ENCODE measurements at regions not wholly inside any gene's neighbourhood (a gene's known extent, or its start where the extent isn't known, plus 50 kb on each side); places are given as distances from the start of the nearest gene placed in this dataset.

DNA sequence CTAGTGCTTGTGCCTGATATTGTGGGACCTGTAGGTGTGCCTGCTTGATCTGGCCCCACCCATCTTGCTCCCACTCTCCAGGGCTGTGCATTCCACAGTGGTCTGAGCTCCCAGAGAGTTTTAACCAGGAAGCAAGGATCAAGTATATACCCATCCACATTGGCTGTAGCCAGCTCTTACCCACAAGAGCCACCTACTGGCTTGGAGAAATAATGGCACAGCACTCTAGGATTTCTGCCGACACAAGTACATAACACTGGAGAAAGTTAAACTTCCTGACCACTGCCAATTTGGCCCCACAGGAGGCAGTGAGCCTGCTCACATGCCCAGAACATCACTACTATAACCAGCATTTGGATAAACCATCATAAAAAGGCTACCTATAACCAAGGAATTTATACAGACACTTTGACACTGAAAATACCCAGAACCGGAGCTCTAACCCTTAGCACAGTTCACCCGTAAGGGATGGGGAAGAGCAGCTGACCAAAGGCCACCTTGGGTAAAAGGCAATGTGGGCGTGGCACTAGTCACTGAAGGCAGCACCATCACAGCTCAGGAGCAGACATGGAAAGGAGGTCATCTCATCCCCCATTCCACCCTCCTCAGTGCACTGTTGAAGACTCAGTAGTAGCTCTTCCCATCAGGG, 440.4 kb downstream of the BTBD3 start:
- TF ChIP-seq, protein P1, sequence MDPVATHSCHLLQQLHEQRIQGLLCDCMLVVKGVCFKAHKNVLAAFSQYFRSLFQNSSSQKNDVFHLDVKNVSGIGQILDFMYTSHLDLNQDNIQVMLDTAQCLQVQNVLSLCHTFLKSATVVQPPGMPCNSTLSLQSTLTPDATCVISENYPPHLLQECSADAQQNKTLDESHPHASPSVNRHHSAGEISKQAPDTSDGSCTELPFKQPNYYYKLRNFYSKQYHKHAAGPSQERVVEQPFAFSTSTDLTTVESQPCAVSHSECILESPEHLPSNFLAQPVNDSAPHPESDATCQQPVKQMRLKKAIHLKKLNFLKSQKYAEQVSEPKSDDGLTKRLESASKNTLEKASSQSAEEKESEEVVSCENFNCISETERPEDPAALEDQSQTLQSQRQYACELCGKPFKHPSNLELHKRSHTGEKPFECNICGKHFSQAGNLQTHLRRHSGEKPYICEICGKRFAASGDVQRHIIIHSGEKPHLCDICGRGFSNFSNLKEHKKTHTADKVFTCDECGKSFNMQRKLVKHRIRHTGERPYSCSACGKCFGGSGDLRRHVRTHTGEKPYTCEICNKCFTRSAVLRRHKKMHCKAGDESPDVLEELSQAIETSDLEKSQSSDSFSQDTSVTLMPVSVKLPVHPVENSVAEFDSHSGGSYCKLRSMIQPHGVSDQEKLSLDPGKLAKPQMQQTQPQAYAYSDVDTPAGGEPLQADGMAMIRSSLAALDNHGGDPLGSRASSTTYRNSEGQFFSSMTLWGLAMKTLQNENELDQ (CRISPR knock-in tag; IDR thresholded peaks at IDR 0.05; ENCODE audit: borderline replicate concordance), result no peak
- TF ChIP-seq, protein P2, sequence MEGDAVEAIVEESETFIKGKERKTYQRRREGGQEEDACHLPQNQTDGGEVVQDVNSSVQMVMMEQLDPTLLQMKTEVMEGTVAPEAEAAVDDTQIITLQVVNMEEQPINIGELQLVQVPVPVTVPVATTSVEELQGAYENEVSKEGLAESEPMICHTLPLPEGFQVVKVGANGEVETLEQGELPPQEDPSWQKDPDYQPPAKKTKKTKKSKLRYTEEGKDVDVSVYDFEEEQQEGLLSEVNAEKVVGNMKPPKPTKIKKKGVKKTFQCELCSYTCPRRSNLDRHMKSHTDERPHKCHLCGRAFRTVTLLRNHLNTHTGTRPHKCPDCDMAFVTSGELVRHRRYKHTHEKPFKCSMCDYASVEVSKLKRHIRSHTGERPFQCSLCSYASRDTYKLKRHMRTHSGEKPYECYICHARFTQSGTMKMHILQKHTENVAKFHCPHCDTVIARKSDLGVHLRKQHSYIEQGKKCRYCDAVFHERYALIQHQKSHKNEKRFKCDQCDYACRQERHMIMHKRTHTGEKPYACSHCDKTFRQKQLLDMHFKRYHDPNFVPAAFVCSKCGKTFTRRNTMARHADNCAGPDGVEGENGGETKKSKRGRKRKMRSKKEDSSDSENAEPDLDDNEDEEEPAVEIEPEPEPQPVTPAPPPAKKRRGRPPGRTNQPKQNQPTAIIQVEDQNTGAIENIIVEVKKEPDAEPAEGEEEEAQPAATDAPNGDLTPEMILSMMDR (IDR thresholded peaks at IDR 0.05 in 2 of 3, conservative IDR thresholded peaks at IDR 0.05 in 1 of 3; ENCODE audit: insufficient read depth in 2 of 3, low read depth in 1 of 3, low read length in 3 of 3), result no peak
- TF ChIP-seq, protein P3, sequence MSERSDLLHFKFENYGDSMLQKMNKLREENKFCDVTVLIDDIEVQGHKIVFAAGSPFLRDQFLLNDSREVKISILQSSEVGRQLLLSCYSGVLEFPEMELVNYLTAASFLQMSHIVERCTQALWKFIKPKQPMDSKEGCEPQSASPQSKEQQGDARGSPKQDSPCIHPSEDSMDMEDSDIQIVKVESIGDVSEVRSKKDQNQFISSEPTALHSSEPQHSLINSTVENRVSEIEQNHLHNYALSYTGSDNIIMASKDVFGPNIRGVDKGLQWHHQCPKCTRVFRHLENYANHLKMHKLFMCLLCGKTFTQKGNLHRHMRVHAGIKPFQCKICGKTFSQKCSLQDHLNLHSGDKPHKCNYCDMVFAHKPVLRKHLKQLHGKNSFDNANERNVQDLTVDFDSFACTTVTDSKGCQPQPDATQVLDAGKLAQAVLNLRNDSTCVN (CRISPR knock-in tag; IDR thresholded peaks at IDR 0.05), result no peak
- TF ChIP-seq ELF4 (CRISPR knock-in tag; IDR thresholded peaks at IDR 0.05) (no peak), HOXB6 (CRISPR knock-in tag; IDR thresholded peaks at IDR 0.05; ENCODE audit: borderline replicate concordance) (no peak), POLR2AphosphoS5 (IDR thresholded peaks at IDR 0.05; ENCODE audit: control insufficient read depth, insufficient read depth, low read depth, low read length) (no peak)
- TF ChIP-seq, protein P4, sequence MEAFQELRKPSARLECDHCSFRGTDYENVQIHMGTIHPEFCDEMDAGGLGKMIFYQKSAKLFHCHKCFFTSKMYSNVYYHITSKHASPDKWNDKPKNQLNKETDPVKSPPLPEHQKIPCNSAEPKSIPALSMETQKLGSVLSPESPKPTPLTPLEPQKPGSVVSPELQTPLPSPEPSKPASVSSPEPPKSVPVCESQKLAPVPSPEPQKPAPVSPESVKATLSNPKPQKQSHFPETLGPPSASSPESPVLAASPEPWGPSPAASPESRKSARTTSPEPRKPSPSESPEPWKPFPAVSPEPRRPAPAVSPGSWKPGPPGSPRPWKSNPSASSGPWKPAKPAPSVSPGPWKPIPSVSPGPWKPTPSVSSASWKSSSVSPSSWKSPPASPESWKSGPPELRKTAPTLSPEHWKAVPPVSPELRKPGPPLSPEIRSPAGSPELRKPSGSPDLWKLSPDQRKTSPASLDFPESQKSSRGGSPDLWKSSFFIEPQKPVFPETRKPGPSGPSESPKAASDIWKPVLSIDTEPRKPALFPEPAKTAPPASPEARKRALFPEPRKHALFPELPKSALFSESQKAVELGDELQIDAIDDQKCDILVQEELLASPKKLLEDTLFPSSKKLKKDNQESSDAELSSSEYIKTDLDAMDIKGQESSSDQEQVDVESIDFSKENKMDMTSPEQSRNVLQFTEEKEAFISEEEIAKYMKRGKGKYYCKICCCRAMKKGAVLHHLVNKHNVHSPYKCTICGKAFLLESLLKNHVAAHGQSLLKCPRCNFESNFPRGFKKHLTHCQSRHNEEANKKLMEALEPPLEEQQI (IDR thresholded peaks at IDR 0.05), result no peak
